ENCODE measurements at regions not wholly inside any gene's neighbourhood (a gene's known extent, or its start where the extent isn't known, plus 50 kb on each side); places are given as distances from the start of the nearest gene placed in this dataset.

DNA sequence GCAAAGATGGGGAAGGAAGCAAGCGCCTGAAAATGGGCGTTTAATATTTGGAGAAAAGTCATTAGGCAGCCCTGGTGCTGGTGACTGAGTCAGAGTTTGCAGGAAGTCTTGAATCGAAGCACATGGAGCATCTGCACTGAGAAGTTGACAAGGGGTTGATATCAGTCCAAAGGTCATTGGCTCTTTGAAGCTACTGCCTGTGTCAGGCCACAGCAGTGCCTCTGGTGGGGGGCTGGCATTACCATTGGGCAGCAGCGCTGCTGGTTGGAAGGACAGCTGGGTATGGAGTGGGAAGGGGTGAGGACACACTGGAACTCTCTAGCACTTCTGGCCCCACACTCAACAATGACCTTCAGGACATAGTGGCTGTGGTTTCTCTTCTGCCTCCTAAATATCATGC lies 150.4 kb upstream of the ERCC6L2 start:
- TF ChIP-seq, protein P1, sequence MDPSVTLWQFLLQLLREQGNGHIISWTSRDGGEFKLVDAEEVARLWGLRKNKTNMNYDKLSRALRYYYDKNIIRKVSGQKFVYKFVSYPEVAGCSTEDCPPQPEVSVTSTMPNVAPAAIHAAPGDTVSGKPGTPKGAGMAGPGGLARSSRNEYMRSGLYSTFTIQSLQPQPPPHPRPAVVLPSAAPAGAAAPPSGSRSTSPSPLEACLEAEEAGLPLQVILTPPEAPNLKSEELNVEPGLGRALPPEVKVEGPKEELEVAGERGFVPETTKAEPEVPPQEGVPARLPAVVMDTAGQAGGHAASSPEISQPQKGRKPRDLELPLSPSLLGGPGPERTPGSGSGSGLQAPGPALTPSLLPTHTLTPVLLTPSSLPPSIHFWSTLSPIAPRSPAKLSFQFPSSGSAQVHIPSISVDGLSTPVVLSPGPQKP (IDR thresholded peaks at IDR 0.05; ENCODE audit: borderline replicate concordance, low read depth, low read length), result no peak
- TF ChIP-seq, protein P2, sequence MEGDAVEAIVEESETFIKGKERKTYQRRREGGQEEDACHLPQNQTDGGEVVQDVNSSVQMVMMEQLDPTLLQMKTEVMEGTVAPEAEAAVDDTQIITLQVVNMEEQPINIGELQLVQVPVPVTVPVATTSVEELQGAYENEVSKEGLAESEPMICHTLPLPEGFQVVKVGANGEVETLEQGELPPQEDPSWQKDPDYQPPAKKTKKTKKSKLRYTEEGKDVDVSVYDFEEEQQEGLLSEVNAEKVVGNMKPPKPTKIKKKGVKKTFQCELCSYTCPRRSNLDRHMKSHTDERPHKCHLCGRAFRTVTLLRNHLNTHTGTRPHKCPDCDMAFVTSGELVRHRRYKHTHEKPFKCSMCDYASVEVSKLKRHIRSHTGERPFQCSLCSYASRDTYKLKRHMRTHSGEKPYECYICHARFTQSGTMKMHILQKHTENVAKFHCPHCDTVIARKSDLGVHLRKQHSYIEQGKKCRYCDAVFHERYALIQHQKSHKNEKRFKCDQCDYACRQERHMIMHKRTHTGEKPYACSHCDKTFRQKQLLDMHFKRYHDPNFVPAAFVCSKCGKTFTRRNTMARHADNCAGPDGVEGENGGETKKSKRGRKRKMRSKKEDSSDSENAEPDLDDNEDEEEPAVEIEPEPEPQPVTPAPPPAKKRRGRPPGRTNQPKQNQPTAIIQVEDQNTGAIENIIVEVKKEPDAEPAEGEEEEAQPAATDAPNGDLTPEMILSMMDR (conservative IDR thresholded peaks at IDR 0.05; ENCODE audit: low read depth, low read length), result no peak
- no peak for TF ChIP-seq FOS (IDR thresholded peaks at IDR 0.05; ENCODE audit: low read depth, low read length)
- TF ChIP-seq CEBPB (IDR thresholded peaks at IDR 0.05; ENCODE audit: low read depth, low read length), result no peak
- TF ChIP-seq RFX5 (IDR thresholded peaks at IDR 0.05; ENCODE audit: low read depth, low read length), result no peak
